HCT116 (cell line): ENCODE measurements at regions not wholly inside any gene's neighbourhood (a gene's known extent, or its start where the extent isn't known, plus 50 kb on each side); places are given as distances from the start of the nearest gene placed in this dataset.

Experiments used
- ATAC-seq: fragments of 200-7000 bp; cut with Tn5 transposase; 2 replicates; pipeline ENCODE4 v1.9.1; 2020; ENCODE audit warnings: mild to moderate bottlenecking, moderate library complexity
- BruUV-seq: library from RNA; stranded (reverse); fragments of 400-500 nt; replicated peaks from 2 replicates; lab custom pipeline; 2021; lab: Mats Ljungman, UMichigan
- CTCF ChIA-PET: fragments of 300-600 bp; sonication (Branson Sonifier 250); formaldehyde crosslinking; loops from one replicate; lab custom pipeline; 2021; ENCODE audit warnings: antibody characterized with exemption; lab: Charles Lee
- POLR2A ChIA-PET: fragments of 300-600, 350-600 bp; sonication (Branson Sonifier 250); formaldehyde crosslinking; loops from one replicate; lab custom pipeline; 2021; ENCODE audit warnings: antibody characterized with exemption; lab: Charles Lee
- RAD21 ChIA-PET, 2 experiments: fragments of 300-600 bp; sonication (Branson Sonifier 250); formaldehyde crosslinking; loops; one replicate each; lab custom pipeline; 2023; ENCODE audit warnings: low total read pairs in 2 of 2; ENCODE audit not compliant: uncharacterized antibody in 2 of 2, unreplicated experiment in 2 of 2, low non-redundant PET in 1 of 2; lab: Charles Lee
- DNase-seq: peaks from one replicate; pipeline ENCODE4 v3.0.0-alpha.2; 2010; ENCODE audit warnings: low read depth, low spot score
- H2AFZ ChIP-seq: fragments of 200-600 bp; shearing (Covaris generic), sonication (generic); 2 replicates; pipeline ENCODE4 v1.6.1; 2017; ENCODE audit warnings: low read depth, mixed run types, mixed read lengths, antibody characterized with exemption, low read length; ENCODE audit not compliant: poor library complexity, severe bottlenecking
- H3K27ac ChIP-seq: 2 replicates; pipeline ENCODE4 v1.5.1; 2012; ENCODE audit warnings: low read depth, low read length
- H3K27me3 ChIP-seq: fragments of 200-600 bp; sonication (generic); 2 replicates; pipeline ENCODE4 v1.6.1; 2016; ENCODE audit warnings: mixed run types, low read length, mixed read lengths; ENCODE audit not compliant: insufficient read depth
- H3K36me3 ChIP-seq, 2 experiments: fragments of 200-500 bp in 1 of 2; fragments of 200-600 bp in 1 of 2; sonication (Bioruptor generic) in 1 of 2; sonication (generic) in 1 of 2; 2 replicates each; pipeline versions ENCODE4 v1.5.1 to v1.6.1; 2014 to 2016; ENCODE audit warnings: low read length in 2 of 2, inconsistent platforms in 1 of 2, mixed read lengths in 1 of 2, mixed run types in 1 of 2; ENCODE audit not compliant: insufficient read depth in 2 of 2, control insufficient read depth in 1 of 2
- H3K4me1 ChIP-seq, 2 experiments: fragments of 200-600 bp in 1 of 2; sonication (generic) in 1 of 2; 2 replicates each; pipeline versions ENCODE4 v1.5.1 to v1.6.1; 2012 to 2017; ENCODE audit warnings: low read length in 2 of 2, inconsistent platforms in 1 of 2, mild to moderate bottlenecking in 1 of 2, mixed read lengths in 1 of 2, mixed run types in 1 of 2, moderate library complexity in 1 of 2; ENCODE audit not compliant: insufficient read depth in 2 of 2, control insufficient read depth in 1 of 2
- H3K4me2 ChIP-seq: fragments of 200-600 bp; sonication (generic); 2 replicates; pipeline ENCODE4 v1.6.1; 2017; ENCODE audit warnings: mixed run types, low read length, mixed read lengths
- H3K4me3 ChIP-seq, 2 experiments: fragments of 200-600 bp in 1 of 2; sonication (generic) in 1 of 2; replicated peaks in 1 of 2; 2 replicates each; pipeline ENCODE4 v1.5.1; 2011 to 2016; ENCODE audit warnings: low read length in 2 of 2, control low read depth in 1 of 2, low read depth in 1 of 2, mild to moderate bottlenecking in 1 of 2, mixed read lengths in 1 of 2, mixed run types in 1 of 2
- H3K79me2 ChIP-seq: fragments of 200-600 bp; sonication (generic); 2 replicates; pipeline ENCODE4 v1.6.1; 2017; ENCODE audit warnings: mild to moderate bottlenecking, mixed run types, low read length, moderate library complexity, mixed read lengths; ENCODE audit not compliant: insufficient read depth
- H3K9ac ChIP-seq: fragments of 200-600 bp; sonication (generic); 2 replicates; pipeline ENCODE4 v1.6.1; 2016; ENCODE audit warnings: low read length, mixed read lengths
- H3K9me2 ChIP-seq: fragments of 200-600 bp; sonication (generic), shearing (Covaris generic); 2 replicates; pipeline ENCODE4 v1.6.1; 2017; ENCODE audit warnings: mixed run types, mild to moderate bottlenecking, moderate library complexity; ENCODE audit not compliant: insufficient read depth
- H3K9me3 ChIP-seq, 2 experiments: fragments of 200-500 bp in 1 of 2; fragments of 200-600 bp in 1 of 2; sonication (Bioruptor generic) in 1 of 2; sonication (generic) in 1 of 2; 2 replicates each; pipeline ENCODE4 v1.6.1; 2014 to 2017; ENCODE audit warnings: low read length in 2 of 2, mixed read lengths in 2 of 2, inconsistent platforms in 1 of 2, low read depth in 1 of 2, mild to moderate bottlenecking in 1 of 2, mixed run types in 1 of 2, moderate library complexity in 1 of 2; ENCODE audit not compliant: control insufficient read depth in 1 of 2, insufficient read depth in 1 of 2
- H4K20me1 ChIP-seq: fragments of 200-600 bp; sonication (generic), shearing (Covaris generic); 2 replicates; pipeline ENCODE4 v1.6.1; 2017; ENCODE audit warnings: mixed run types, mild to moderate bottlenecking, moderate library complexity; ENCODE audit not compliant: insufficient read depth
- ELF1 ChIP-seq: IDR thresholded peaks from 2 replicates; pipeline ENCODE4 v1.6.1; 2012; ENCODE audit warnings: low read depth, borderline replicate concordance
- FOSL1 ChIP-seq: IDR thresholded peaks from 2 replicates; pipeline ENCODE4 v1.6.1; 2012; ENCODE audit warnings: low read depth
- JUND ChIP-seq: IDR thresholded peaks from 2 replicates; pipeline ENCODE4 v1.6.1; 2012
- TCF7L2 ChIP-seq: IDR thresholded peaks from 2 replicates; pipeline ENCODE4 v1.7.0; 2011; ENCODE audit warnings: borderline replicate concordance, inconsistent platforms; ENCODE audit not compliant: insufficient read depth, insufficient read length; ENCODE audit errors: extremely low read depth
- YY1 ChIP-seq: IDR thresholded peaks from 2 replicates; pipeline ENCODE4 v1.6.1; 2011; ENCODE audit warnings: low read length, low read depth, moderate library complexity, mild to moderate bottlenecking; ENCODE audit not compliant: insufficient replicate concordance; ENCODE audit errors: extremely low read depth
- intact Hi-C: fragments of 100-400 bp; cut with micrococcal nuclease; formaldehyde crosslinking; loops from 2 replicates; pipeline ENCODE4 v1.10.0; 2022
- TF ChIP-seq, protein P1 (sequence below): IDR thresholded peaks from 2 replicates; pipeline ENCODE4 v1.6.1; 2012; ENCODE audit warnings: low read depth
- TF ChIP-seq, protein P2 (sequence below), 3 experiments: fragments of 200-600 bp in 1 of 3; sonication (generic) in 1 of 3; IDR thresholded peaks in 2 of 3; conservative IDR thresholded peaks in 1 of 3; 2 replicates each; pipeline ENCODE4 v1.5.1; 2012 to 2017; ENCODE audit warnings: low read depth in 2 of 3, low read length in 2 of 3, antibody characterized with exemption in 1 of 3, borderline replicate concordance in 1 of 3, control low read depth in 1 of 3, mild to moderate bottlenecking in 1 of 3, mixed read lengths in 1 of 3, mixed run types in 1 of 3, moderate library complexity in 1 of 3; ENCODE audit not compliant: insufficient read depth in 1 of 3

DNA sequence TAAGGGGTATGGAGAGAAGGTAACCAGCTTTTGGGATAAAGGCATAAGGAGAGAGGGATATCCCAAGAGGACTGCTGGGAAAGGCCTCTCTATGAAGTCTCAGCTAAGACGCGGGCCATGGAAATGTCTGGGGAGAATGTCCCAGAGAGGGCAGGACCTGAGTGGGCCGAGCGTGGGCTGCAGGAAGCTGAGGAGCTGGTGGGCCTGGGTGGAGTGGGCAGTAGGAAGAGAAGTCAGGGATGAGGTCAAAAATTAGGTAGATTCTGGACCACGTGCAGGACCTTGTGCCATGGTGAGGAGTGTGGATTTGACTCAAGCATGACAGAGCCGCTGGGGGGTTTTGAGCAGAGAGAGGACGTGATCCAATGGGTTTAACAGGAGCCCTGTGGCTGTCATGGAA, 66.5 kb upstream of the SULF2 start:
- Histone ChIP-seq H4K20me1 (no peaks in the 10 kb centered on the region), H3K4me2 (no peak overlapping the region), H3K4me1 (no peaks in the 10 kb centered on the region), H3K36me3 (no peaks in the 10 kb centered on the region), H3K27ac (no peak overlapping the region), H3K9me3 (no peaks in the 10 kb centered on the region), H2AFZ (no peak overlapping the region), H3K79me2 (no peaks in the 10 kb centered on the region), H3K9ac (no peak overlapping the region), H3K9me2 (no peaks in the 10 kb centered on the region), H3K27me3 (no peaks in the 10 kb centered on the region), H3K4me3 (no peak overlapping the region)
- no TSS peak for BruUV-seq
- POLR2A ChIA-PET: no interaction called here
- no peak for DNase-seq
- no peak for ATAC-seq
- RAD21 ChIA-PET: no interaction called here
- CTCF ChIA-PET: no interaction called here
- TF ChIP-seq JUND: no peak
- TF ChIP-seq, protein P1, sequence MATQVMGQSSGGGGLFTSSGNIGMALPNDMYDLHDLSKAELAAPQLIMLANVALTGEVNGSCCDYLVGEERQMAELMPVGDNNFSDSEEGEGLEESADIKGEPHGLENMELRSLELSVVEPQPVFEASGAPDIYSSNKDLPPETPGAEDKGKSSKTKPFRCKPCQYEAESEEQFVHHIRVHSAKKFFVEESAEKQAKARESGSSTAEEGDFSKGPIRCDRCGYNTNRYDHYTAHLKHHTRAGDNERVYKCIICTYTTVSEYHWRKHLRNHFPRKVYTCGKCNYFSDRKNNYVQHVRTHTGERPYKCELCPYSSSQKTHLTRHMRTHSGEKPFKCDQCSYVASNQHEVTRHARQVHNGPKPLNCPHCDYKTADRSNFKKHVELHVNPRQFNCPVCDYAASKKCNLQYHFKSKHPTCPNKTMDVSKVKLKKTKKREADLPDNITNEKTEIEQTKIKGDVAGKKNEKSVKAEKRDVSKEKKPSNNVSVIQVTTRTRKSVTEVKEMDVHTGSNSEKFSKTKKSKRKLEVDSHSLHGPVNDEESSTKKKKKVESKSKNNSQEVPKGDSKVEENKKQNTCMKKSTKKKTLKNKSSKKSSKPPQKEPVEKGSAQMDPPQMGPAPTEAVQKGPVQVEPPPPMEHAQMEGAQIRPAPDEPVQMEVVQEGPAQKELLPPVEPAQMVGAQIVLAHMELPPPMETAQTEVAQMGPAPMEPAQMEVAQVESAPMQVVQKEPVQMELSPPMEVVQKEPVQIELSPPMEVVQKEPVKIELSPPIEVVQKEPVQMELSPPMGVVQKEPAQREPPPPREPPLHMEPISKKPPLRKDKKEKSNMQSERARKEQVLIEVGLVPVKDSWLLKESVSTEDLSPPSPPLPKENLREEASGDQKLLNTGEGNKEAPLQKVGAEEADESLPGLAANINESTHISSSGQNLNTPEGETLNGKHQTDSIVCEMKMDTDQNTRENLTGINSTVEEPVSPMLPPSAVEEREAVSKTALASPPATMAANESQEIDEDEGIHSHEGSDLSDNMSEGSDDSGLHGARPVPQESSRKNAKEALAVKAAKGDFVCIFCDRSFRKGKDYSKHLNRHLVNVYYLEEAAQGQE: no peak
- no peak for TF ChIP-seq ELF1
- TF ChIP-seq FOSL1: no peak
- no peak for TF ChIP-seq YY1
- intact Hi-C loops: no loop called here

DNA sequence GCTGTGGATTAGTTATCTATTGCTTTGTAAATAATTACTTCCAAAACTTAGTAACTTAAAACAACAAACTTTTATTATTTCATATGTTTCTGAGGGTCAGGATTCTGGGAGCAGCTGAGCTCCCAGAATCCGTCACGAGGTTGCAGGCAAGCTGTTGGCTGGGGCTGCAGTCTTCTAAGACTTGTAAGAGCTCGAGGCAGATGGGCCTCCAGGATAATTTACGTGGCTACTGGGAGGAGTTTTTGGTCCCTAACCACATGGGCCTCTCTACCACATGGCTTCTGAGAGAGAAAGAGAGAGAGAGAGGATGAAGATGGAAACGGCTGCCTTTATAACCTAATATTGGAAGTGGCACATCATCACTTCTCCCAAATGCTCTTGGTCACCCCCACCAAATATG, 64.9 kb upstream of the SULF2 start:
- no peaks in the 10 kb centered on the region for H3K27me3 ChIP-seq
- no peaks in the 10 kb centered on the region for H3K4me1 ChIP-seq
- no peaks in the 10 kb centered on the region for H3K79me2 ChIP-seq
- ChIA-PET RAD21 (no interaction called here), CTCF (no interaction called here), POLR2A (no interaction called here)
- H4K20me1 ChIP-seq: no peaks in the 10 kb centered on the region
- H3K36me3 ChIP-seq: no peaks in the 10 kb centered on the region
- no peaks in the 10 kb centered on the region for H3K9me2 ChIP-seq
- no peak overlapping the region for H2AFZ ChIP-seq
- no TSS peak for BruUV-seq
- no peaks in the 10 kb centered on the region for H3K9me3 ChIP-seq
- H3K27ac ChIP-seq: no peak overlapping the region
- no peak for DNase-seq
- no peak overlapping the region for H3K4me3 ChIP-seq
- ATAC-seq: no peak
- TF ChIP-seq, protein P2, sequence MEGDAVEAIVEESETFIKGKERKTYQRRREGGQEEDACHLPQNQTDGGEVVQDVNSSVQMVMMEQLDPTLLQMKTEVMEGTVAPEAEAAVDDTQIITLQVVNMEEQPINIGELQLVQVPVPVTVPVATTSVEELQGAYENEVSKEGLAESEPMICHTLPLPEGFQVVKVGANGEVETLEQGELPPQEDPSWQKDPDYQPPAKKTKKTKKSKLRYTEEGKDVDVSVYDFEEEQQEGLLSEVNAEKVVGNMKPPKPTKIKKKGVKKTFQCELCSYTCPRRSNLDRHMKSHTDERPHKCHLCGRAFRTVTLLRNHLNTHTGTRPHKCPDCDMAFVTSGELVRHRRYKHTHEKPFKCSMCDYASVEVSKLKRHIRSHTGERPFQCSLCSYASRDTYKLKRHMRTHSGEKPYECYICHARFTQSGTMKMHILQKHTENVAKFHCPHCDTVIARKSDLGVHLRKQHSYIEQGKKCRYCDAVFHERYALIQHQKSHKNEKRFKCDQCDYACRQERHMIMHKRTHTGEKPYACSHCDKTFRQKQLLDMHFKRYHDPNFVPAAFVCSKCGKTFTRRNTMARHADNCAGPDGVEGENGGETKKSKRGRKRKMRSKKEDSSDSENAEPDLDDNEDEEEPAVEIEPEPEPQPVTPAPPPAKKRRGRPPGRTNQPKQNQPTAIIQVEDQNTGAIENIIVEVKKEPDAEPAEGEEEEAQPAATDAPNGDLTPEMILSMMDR (IDR thresholded peaks at IDR 0.05 in 2 of 3, conservative IDR thresholded peaks at IDR 0.05 in 1 of 3; ENCODE audit: borderline replicate concordance in 1 of 3, insufficient read depth in 1 of 3, low read depth in 2 of 3, low read length in 2 of 3): no peak
- no peak for TF ChIP-seq TCF7L2
- TF ChIP-seq, all 23 proteins: peak for 0
- intact Hi-C loops: no loop called here
- H3K9ac ChIP-seq: no peak overlapping the region
- no peak overlapping the region for H3K4me2 ChIP-seq
